Stimulated activated CD4-positive, alpha-beta T cell treated with anti-CD3 and anti-CD28 coated beads, Interleukin-2, amount 100 ng/mL, for 24 hours (primary cell): ENCODE measurements at regions not wholly inside any gene's neighbourhood (a gene's known extent, or its start where the extent isn't known, plus 50 kb on each side); places are given as distances from the start of the nearest gene placed in this dataset.
"Not testable (repeated sequence)": the region's sequence is repeated elsewhere in the genome, so short reads cannot be mapped to it uniquely, and the experiment has no call there.

Experiments used
- DNase-seq, 2 donors: peaks; one replicate each; pipeline ENCODE4 v3.0.0-alpha.2; 2020

DNA sequence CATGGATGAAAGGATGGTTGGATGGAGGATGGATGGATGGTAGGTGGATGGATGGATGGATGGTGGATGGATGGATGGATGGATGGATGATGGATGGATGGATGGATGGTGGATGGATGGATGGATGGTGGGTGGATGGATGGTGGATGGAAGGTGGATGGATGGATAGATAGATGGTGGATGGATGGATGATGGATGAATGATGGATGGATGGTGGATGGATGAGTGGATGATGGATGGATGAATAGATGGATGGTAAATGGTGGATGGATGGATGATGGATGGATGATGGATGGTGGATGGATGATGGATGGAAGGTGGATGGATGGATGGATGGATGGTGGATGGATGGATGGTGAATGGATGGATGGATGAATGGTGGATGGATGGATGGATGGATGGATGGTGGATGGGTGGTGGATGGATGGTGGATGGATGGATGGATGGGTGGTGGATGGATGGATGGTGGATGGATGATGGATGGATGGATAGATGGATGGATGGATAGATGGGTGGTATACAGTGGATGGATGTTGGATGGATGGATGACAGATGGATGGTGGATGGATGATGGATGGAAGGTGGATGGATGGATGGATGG, 350.8 kb downstream of the BRD1 start:
- DNase-seq: no peak

DNA sequence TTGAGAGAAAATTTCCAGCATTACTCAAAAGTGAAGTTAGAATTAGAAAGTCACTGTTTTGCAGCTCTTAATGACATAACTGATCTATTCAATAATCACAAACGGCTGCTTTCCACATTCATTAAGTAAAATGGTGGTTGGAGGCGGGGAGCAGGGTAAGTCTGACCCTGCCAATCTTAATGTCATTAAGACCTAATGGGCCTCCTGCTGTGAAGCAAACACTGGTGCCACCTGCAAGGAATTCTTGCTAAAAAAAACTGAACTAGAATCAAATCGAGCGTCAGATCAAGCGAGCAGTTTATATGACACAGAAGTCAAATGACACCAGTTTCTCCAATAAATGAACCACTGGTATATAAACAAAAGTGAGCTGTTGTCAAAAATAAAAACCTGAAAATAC, 351.5 kb downstream of the BRD1 start:
- DNase-seq: no peak

DNA sequence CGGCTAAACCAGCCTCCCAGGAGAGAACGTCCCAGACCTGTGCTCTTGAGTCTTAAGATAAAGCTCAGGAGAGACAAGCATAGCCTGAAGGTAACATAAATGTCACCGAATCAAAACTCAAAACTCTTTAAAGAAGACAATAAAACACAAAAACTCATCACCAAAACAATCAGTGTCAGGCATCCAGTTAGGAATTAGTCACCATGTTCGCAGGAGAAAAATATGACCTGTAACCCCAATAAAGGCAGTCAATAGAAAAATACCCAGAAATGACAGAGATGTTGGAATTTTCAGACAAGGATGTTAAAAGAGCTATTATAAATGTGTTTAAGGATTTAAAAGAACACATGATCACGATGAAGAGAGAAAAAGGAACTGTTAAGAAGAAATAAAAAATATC, 352.4 kb downstream of the BRD1 start:
- no peak for DNase-seq

DNA sequence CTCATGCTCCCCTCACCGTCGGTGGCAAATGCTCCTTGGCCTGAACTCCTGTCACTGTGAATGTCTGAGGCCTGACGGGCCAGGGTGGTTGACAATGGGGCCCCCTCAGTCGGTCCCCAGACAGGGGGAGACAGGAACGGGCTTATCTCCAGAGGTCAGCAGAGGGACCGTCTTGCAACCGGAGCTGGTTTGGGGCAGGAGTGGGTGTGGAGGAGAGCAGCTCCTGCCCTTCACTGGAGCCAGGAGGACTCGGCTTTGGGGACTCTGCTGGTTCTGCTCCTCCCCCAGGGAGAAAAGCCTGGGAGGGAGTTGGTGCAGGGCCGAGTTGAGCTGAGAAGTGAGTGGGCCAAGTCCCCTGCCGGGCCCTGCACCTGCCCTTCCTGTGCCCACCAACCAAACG, 354.4 kb downstream of the BRD1 start:
- DNase-seq: no peak

DNA sequence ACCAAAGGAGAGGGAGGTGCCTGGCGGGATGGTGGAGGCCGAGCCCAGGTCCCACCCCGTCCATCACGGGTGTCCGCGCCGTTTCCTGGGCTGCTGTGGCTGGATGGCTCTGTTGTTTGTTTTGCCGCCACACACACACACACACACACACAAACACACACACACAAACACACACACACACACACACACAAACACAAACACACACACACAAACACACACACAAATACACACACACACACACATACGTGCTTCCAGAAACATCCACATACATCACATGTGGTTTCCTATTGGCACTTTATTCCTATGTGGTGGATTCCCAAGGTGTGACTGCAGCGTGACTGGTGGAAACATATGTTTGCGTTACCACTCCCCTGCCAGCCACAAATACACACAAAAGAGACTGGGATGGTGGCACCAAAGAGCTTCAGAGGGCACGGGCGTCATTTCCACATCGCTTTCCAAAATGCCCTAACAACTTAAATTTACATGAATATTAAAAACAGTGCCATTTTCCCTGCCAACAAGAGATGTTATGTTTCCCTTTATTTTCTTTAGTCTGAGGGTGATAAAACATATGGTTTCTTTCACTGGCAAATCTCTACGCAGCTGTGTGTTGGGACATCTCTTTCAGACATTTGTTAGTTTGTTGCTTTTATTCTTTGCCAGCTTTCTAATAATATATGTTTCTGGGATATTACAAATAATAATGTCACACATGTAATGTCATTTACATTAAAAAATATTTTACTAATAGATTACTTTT, 356.8 kb downstream of the BRD1 start:
- no peak for DNase-seq

DNA sequence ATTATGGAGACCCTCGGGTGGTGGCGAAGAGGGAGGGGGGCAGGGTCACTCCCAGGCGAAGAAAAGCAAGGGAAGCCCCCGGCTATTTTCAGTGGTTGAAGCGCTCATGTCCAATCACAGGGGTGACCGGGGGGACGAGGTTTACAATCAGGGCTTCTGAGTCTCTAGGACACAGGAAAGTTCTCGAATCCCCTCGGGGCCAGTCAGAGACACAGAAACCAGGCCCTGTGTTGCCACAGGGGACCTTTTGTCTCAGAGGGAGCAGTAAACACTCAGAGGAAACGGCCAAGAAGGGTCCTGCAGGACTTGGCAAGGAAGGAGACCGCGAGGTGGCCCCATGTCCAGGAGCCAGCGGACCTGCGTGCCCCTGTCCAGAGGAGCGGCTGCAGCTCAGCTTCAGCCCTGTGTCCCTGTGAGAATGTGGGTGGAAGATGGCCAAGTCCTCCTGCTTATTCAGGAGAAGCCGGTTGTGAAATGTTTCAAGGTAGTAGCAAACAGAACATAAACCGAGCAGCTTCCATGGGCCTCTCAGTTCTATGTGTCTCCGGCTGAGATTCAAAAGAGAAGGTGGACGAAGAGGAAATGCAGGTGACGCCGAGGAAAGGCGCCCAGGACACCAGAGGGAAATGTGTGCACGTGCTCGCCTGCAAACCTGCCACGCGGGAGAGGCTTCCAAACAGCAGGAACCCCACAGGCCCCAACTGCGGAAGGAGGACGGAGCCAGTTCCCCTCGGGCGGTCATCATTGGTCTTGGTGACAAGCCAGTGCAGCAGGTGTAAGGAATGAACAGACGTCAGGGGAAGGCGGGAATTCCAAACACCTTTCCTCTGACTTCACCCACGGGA, 357.6 kb downstream of the BRD1 start:
- no peak for DNase-seq

DNA sequence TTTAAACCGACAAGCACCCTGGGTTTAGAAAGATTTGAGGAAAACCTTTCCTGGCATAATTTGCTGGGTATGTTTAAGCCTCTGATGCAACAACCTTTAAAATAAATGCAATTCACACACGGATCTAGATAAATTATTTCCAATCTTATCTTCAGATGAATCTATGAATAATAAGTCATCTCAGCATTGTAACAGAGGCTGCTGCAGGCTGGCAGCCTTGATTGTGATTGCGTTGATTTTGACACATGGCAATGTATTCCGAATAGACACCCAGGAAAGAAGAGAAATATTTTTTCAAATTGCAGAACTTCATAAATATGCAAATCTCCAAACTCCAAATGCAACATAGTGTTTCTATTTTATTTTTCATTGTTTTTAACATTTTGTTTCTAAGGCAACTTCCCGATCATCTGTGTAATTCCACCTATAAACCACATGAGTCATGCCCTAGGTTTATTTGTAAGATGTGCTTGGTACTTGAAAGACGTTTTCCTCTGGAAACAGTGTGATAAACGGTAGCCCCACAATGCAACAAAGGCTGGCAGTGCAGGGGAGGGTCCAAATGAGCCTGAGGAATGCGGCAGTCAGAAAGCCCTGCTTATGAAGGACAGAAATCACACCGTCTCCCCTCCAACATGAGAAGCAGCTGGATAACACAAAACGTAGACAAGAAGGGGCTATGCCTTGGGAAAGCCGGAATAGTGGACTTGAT, 359.0 kb downstream of the BRD1 start:
- no peak for DNase-seq

DNA sequence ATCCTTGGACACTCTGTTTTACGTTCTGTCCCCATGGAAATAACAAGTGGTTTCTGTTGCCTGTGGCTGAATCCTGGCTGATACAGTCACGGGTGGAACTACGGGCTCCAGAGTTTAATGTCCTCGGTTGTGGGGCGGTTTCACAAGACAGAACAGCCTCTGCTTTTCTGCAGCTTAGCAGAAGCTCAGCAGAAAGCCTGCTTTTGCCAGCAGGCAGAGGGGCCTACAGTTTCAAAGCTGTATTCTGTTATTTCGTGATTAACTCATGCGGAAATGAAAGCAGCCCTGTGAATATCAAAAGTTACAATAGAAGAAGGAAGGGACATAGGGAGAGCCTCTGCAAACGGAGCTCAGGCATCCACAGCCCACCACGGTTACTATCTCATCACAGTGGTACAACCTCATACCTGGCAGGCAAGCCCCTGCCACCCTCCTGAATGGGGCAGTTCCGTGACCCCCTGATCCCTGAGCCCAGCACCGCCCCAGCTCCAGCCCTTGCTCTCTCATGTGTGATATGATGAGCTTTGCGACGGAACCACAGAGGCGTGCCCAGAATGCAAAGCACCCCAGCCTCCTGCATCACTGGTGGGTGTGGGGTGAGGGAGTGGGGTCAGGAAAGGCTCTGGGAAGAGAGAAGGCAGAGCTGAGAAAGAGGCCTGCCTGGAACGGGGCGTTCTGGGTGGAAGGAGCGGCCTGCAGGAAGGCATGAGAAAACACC, 360.6 kb downstream of the BRD1 start:
- DNase-seq: no peak

DNA sequence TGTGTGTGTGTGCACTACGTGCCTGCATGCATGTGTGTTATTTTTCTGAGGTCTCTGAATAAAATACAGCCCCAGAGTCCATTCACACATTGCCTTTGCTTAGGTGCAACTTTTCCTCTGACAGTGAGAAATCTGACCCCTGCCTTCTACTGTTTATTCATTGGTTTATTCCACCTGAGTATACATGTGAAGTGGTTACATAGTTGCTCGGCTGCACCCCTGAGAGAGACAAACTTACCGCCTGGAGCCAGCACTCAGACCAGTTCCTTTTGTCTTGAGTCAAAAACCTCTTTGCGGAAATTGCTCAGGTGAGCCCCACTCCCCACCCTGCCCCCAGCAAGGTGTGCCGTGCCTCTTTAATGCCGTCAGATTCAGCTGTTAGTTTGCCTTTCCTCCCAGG, 363.6 kb downstream of the BRD1 start:
- no peak for DNase-seq

DNA sequence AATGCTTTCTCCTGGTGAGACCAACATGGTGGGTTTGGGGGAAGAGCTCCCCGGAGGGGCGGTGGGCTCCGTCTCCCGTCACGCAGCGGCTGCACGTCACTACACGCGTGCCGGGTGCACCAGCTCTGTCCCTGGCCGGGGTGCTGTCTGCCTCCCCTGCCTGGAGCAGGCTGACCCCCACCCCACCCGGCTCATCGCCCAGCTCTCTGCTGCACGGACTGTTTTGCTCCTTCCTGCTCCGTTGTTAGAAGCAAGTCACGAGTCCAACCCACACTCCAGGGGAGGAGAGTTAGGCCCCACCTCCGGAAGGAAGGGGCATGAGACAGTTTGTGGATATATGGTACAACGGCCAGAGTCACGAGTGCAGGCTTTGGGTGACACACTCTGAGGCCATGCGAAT, 364.9 kb downstream of the BRD1 start:
- DNase-seq: no peak

DNA sequence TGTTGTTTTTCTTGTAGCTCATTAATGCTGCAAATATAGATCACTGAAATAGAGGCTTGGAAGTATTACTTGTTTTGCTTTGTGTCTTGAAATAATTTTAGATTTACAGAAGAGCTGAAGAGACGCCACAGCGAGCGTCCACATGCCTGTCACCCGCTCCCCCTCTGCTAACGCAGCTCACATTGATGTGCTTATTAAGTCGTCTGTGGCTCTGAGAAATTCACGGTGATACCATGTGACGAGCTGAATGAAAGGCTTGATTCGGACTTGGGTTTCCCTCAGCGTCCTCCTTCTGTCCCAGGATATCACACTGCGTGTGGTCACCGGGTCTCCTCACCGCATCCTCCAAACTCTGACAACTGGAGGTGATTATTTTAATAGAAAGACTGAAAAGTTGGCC, 365.4 kb downstream of the BRD1 start:
- DNase-seq: no peak

DNA sequence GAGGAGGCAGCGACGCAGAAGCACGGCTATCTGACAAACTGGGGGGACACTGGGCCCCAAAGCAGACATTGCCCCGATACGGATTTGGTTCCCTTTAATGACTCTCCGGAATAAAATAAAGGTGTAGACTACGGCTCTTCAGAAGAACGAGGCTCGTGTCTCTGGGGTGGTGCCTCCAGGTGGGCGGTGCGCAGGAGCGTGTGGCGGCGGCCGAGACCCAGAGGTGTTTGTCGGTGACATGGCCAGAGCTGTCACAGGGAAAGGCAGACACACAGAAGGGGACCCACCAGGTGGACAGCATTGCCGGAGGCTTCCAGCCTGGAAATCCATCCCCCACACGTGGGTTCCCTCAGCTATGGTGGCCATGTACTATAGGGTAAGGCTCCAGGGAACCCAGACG, 366.0 kb downstream of the BRD1 start:
- DNase-seq: no peak

DNA sequence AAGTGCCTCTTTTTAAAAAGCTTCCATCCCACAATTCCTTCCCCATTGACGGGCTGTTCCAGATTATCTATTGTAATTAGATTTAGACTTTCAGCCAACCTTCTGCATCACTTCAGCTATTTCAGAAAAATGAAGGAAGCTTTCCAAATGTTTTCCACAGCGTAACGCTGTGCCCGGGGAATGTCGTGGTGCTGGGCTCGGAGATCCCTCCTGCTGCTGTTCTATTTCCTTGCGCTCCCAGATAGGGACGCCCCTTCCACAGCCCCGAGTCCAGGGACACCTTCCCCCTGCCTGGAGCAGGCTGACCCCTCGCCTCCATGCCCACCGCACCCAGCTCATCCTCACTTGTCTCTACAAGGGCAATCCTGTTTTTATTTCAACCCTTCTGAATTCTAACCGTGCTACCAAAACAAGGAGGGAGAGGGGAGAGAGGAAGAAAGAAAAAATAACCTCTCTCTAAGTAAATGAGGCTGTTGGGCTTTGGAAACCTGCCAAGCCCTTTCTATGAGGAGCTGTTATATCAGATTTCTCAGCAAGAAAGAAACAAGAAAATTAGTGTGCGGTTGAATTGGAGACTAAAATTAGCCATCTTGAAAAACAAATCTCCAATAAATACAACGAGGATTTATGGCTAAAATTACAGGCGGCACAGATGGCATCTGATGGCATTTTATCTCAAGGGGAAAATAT, 366.9 kb downstream of the BRD1 start:
- no peak for DNase-seq

DNA sequence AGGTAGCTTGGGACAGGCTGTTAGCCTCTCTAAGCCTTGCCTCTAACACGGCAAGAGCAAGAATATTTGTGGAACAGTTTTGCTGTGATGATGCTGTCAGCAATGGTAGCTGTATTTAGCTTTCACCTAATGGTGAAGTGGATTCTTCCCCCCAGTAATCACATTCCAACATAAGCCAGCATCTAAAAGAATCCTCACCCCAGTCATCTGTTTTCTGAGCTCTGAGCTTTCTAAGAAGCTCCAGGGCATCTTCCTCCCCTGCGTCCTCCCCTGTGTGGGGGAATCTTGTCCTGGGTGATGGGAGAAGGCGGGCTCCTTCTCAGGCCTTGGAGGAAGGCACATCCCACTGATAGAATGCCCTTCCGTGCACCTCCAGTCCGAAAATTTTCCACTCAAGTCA, 367.6 kb downstream of the BRD1 start:
- DNase-seq: no peak

DNA sequence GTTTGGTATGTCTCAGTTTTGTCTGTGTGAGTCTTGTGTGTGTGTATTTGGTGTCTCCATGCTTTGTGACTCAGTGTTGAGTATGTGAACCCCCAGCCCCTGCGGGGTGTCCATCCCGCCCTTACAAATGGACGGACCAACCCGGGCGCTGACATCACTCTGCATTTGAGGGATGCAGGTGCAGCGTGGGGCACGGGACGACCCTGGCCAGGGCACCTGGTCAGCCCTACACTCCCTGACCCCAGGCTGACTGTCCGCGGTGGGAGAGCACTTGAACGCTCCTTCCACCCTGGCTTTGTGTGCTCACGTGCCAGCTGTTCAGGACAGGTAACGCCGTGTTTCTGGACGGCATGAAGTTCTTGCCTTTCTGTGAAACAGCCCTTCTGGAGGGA, 369.0 kb downstream of the BRD1 start:
- DNase-seq: no peak

DNA sequence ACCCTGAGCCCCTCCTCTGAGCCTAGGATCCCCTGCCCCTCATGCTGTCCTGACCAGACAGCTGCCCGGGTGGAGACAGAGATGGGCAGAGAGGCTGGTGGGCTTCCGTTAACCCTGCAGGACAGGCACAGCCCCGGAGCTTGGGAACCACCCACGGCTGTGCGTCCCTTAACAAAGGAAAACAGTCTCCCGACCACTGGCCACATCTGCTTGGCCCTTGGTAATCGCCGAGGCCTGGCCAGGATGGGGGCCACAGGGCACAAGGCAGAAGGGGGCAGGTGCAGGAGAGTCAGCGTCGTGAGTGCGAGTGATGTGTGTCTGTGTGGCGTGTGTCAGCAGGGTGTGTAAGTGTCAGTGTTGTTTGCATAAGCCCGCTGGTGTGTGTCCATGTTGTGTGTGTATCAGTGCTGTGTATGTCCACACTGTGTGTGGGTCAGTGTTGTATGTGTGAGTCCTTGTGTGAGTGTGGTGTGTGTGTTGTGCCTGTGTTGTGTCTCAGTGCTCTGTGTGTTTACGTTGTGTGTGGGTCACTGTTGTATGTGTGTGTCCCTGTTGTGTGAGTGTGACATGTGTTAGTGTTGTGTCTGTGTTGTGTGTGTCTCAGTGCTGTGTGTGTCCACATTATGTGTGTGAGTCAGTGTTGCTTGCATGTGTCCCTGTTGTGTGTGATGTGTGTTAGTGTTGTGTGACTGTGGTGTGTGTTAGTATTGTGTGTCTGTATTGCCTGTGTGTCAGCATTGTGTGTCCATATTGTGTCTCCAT, 369.5 kb downstream of the BRD1 start:
- no peak for DNase-seq

DNA sequence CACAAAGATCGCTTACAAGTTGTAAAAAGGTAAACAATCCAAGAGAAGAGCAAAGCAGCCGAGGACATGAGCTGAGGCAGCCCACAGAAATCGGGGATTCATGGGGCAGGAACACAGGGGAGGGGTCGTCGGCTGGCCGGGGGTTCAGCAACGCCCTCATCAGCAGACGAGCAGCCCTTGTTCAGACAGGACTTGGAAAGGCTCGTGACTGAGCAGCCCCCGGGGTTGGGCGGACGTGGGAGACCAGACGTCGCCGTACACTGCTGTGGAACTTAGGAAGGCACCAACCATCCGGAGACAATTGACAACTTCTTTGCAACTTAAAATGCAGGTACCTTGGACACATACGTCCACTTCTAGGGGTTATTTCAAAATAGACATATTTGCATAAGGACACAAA, 370.5 kb downstream of the BRD1 start:
- DNase-seq: no peak

DNA sequence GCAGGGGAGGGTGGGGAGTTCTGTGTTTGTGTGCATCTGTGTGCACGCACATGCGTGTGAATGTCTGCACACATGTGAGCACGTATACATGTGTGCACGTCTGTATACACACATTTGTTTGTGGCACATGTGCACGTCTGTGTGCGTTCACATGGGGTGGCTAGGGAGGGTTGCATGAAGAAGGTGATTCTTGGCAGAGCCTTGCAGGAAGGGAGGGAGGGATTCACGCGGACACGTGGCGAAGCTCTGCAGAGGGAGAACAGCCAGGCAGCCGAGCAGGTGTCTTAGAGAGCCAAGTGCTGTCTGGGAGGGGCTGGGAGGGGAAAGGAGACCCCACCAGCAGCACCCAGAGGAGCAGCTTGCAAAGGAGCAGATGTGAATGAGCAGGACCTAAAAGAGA, 372.1 kb downstream of the BRD1 start:
- no peak for DNase-seq

DNA sequence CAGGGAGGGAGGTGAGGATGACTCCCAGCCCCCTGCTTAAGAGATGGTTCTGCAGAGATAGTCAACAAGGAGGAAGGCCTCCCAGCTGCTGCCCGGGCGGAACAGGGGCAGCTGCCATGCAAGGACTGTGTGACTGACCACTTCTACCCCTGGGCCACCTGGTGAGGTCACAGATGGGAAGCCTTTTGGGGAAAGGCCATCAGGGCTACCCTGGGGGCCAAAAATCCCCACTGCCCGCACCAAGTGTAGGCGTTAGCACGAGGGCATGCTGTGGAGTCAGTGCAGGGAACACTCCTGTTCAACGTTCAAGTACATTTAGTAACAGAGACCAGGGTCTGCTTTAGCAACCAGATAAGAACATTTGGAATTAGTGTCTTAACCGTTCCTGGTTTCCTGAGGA, 372.9 kb downstream of the BRD1 start:
- no peak for DNase-seq

DNA sequence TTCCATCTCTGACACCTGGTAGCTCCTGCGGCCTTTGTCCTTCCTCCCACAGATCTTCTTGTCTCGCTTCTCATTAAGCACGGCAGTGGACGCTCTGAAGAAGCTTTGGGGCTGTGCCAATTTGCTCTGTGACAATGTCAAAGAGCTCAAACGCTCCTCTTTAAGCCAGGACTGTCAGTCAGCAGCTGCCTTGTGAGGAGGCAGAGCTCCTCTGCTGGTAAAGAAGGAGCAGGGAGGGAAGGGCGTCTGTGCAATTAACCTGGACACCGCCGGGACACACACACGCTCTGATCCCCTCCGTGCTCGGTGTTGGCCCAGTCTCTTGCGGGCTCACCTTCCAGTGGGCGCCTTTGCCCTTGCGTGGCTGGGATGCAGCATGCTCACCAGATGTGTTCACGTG, 373.9 kb downstream of the BRD1 start:
- no peak for DNase-seq

DNA sequence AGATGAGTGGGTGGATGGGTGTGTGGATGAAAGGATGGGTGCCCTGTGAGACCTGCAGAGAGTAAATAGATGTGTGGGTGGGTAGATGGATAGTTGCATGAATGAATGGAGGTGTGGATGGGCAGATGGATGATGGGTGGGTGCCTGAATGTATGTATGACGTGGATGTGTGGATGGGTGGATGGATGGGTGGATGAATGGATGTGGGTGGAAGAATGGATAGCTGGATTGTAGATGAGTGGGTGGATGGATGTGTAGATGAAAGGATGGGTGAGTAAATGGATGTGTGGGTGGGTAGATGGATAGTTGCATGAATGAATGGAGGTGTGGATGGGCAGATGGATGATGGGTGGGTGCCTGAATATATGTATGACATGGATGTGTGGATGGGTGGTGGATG, 374.7 kb downstream of the BRD1 start:
- not testable (repeated sequence) for DNase-seq
